GM19238 (cell line): ENCODE measurements at regions not wholly inside any gene's neighbourhood (a gene's known extent, or its start where the extent isn't known, plus 50 kb on each side); places are given as distances from the start of the nearest gene placed in this dataset.

Experiments used
- DNase-seq: peaks from one replicate; pipeline ENCODE4 v3.0.0; 2011; ENCODE audit warnings: low spot score; ENCODE audit not compliant: insufficient read length

GRCh38 chr21:28752131-28752530, 240.5 kb downstream of the LTN1 start:
- no peak for DNase-seq

- DNase-seq: no peak
Measured at GRCh38 chr21:28751176-28751575, 241.5 kb downstream of the LTN1 start.

DNA sequence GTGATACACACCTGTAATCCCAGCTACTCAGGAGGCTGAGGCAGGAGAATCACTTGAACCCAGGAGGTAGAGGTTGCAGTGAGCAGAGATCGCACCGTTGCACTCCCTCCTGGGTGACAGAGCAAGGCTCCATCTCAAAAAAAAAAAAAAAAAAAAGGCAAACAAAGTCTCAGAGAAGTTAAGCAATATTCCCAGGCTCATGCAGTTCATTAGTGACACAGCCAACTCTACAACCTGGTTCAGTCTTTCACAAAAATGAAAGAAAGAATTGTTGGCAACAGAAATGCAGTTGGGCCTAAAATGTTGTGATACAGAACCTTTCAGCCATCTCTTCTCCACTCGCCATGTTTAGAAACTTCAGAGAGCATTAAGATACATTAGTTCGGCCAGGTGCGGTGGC, 242.1 kb downstream of the LTN1 start:
- no peak for DNase-seq

- no peak for DNase-seq
Measured at GRCh38 chr21:28749536-28749935, 243.1 kb downstream of the LTN1 start.

DNA sequence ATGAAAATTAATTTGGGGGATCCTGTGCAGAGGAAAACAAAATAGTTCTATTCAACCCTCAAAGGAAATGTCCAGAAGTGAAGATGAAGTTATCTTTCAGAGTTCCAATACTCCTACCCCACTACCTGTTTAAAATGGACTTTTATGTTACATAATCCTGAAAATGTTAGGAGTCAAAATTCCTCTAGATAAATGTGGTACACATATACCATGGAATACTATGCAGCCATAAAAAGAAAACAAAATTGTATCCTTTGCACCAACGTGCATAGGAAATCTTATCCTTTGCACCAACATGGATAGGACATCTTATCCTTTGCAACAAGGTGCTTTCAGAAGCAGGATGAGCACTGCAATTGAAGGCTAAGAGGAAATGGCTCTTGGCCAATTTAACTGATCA, 245.2 kb downstream of the LTN1 start:
- DNase-seq: no peak

- no peak for DNase-seq
Measured at GRCh38 chr21:28746166-28746565, 246.5 kb downstream of the LTN1 start.

DNA sequence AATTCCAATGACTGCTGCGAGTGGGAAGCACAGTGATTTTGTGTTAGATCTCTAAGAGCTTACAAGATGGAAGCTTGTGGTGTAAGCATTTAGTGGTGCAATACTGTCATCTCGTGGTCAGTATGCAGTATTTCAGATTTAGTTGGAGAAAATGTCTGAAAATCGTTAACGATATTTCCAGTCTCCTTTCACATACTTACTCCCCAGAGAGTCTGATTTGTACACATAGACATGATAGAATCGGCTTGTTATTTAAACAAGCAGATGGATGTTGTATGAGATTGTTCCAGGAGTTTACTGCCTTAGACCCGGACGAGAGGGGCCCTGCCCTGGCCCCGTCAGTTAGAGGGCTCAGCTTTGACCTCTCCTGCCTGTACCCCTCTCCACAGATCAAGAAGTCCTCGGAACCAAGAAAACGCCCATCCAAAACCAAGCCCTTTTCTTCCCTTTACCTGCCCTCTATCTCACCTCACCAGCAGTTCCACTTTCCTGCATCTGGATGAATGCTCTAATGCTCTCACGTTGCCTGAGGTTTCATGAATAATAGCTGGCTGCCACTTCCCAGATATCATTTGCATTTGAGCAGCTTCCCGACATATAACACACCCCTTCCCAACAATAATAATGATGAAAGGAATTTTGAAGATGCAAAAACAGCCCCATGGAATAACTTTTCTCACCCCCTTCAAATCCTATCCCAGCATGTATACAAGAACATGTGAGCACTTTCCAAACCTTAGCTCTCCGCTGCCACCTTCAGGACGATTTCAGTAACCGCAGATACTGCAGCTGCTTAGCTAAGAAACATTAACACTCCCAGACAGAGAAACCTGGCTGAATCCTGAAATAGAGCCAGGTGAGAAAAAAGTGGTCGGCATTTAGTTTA, 247.3 kb downstream of the LTN1 start:
- peak; percentile 10 for DNase-seq

DNA sequence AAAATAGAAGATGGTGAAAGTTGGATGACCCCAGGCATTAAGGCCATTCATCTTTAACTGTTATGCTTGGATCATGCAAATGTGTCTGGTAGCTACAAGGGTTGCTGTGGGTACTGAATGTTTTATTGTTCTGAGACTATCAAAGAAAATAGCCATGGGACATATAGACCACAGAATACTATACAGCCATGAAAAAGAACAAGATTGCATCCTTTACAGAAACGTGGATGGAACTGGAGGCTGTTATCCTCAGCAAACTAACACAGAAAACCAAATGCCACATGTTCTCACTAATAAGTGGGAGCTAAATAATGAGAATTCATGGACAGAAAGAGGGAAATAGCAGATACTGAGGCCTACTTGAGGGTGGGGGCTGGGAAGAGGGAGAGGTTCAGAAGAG, 249.0 kb downstream of the LTN1 start:
- no peak for DNase-seq

- DNase-seq: no peak
Measured at GRCh38 chr21:28742527-28742926, 250.2 kb downstream of the LTN1 start.

DNA sequence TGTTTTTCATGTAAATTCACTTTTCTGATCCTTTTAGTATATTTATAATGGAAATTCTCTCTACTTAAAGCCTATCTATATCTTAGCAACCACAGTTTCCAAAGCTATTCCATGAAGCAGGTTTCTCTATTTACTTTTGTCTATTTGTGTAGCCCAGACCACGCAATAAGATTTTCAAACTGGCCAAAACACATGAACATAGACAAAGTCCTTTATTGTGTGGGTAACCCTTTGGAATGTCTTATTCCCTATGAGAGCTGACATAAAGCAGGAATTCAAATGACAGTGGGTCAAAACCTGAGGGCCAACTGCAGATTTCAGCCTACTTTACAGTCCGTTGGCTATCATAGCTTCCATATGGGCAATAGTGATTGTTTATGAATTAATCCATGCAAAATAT, 252.6 kb downstream of the LTN1 start:
- DNase-seq: no peak

DNA sequence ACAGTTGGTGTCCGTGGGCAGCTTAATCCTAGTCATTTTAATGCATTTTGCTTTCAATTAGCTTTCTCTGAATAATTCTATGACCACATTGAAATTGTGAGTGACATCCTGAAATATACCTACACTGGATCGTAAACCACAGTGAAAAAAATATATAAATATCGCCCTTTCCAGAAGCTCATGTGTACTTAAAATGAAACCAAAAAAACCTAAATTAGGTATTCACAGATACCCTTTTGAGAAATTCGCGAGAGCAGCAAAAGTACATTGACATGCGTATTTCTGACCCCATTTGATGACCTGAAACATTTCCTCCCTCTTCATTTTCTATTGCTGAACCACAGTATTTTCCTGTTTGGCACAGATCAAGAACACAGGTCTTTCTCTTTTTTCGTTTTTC, 253.8 kb downstream of the LTN1 start:
- DNase-seq: no peak

GRCh38 chr21:28738420-28738704, 254.3 kb downstream of the LTN1 start:
- DNase-seq: no peak

- no peak for DNase-seq
Measured at GRCh38 chr21:28737674-28738419, 254.8 kb downstream of the LTN1 start.

DNA sequence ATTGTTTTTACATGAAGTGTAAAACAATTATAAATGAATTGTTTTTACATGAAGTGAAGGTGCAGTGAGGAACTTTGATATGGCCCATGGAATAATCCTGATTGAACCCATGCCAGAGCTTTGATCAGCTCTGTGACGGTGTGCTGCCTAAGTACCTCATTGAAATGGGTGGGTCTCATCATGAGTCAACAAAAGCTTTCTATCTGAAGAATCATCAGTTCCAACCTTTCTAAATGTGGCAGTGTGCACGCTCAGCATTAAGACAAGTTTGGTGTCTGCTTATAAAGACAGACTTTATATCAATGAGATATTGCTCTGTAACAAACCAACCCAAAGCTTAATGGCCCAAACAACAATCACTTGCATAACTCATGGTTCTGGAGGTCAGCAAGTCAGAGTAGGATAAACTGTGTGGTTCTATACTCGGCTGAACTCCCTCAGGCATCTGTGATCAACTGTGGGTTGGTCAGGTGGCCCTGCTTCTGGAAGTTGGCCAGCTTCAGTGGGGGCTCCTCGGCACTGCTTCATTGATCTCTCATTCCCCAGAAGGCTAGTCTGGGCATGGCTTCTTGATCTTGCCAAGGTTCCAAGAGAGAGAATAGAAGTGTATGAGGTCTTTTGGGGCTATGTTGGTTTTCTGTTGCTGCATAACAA, 258.0 kb downstream of the LTN1 start:
- DNase-seq: no peak

DNA sequence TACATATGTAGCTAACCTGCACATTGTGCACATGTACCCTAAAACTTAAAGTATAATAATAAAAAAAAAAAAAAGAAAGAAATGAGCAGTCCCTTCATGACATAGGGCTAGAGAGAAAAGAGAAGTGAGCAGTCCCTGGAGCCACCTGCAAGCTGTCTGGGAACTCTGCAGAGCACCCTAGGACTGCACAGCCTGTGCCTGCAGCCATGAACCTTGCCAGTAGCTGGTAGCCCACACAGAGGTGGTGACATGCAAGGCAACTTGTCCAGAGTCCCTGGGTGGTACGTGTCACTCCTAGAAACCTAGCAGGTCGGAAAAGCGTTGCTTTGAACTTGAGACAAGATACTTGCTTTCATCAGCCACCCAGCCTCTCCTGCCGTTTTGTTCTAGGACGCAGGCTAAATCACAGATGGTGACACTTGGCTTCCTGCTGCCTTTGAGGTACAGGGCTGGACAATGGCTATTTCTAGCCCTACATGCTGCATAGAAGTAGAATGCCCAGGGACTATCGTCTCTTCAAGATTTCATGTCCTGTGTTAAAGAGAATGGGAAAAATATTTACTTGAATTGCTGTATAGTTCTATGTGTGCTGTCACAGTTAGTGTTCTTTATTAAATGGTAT, 260.9 kb downstream of the LTN1 start:
- DNase-seq: no peak

GRCh38 chr21:28729887-28730286, 262.8 kb downstream of the LTN1 start:
- no peak for DNase-seq

- no peak for DNase-seq
Measured at GRCh38 chr21:28727809-28728208, 264.9 kb downstream of the LTN1 start.

- no peak for DNase-seq
Measured at GRCh38 chr21:28725396-28725795, 267.3 kb downstream of the LTN1 start.

DNA sequence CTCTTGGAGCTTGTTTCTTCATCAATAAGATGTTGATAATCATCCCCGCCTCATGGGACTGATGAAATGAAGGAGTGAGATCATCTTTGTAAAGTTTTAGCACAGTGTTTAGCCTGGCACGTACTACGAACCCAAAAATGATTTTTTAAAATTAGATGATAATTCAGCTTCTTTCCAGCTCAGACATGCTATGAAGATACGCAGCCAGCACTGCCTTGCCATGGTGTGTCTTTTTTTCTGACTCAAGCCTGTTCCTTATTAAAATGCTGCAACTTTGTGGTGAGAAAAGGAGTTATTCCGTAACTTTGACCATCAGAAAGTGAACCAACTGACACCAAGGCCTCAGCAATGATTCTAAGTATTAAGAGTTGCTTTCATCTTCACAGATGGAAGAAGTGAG, 269.0 kb downstream of the LTN1 start:
- DNase-seq: no peak

- no peak for DNase-seq
Measured at GRCh38 chr21:28719723-28720122, 273.0 kb downstream of the LTN1 start.

GRCh38 chr21:28714777-28715464, 277.8 kb downstream of the LTN1 start:
- DNase-seq: no peak
